Central memory CD4-positive, alpha-beta T cell (primary cell): ENCODE measurements at regions not wholly inside any gene's neighbourhood (a gene's known extent, or its start where the extent isn't known, plus 50 kb on each side); places are given as distances from the start of the nearest gene placed in this dataset.

Experiments
- DNase-seq: peaks from one replicate; pipeline ENCODE4 v3.0.0; 2022

GRCh38 chr16:86429663-86430062 lies 80.7 kb upstream of the FOXF1 start:
- no peak for DNase-seq

GRCh38 chr16:86430814-86431213 lies 79.5 kb upstream of the FOXF1 start:
- DNase-seq: no peak

- DNase-seq: no peak
Observed at GRCh38 chr16:86431540-86431939, 78.8 kb upstream of the FOXF1 start.

GRCh38 chr16:86432048-86432447 lies 78.3 kb upstream of the FOXF1 start:
- no peak for DNase-seq

DNA sequence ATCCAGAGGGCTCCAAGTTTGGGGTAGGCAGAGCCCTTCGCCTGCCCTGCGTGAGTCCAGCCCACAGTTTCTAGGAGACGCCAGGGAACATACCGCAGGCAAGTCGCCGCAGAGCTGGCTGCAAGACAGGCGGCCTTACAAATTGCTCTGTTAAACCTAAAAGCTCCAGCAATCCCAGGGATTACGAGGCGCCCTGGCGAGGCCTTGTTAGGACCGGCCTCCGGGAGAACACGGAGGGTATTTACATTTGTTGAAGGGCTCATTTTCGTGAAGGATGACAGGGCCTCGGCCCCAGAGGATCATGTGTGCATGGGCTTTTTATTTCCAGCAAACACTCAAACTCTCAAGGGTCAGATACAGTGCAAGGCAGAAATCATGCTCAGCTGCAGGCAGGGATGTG lies 77.6 kb upstream of the FOXF1 start:
- DNase-seq: no peak

DNA sequence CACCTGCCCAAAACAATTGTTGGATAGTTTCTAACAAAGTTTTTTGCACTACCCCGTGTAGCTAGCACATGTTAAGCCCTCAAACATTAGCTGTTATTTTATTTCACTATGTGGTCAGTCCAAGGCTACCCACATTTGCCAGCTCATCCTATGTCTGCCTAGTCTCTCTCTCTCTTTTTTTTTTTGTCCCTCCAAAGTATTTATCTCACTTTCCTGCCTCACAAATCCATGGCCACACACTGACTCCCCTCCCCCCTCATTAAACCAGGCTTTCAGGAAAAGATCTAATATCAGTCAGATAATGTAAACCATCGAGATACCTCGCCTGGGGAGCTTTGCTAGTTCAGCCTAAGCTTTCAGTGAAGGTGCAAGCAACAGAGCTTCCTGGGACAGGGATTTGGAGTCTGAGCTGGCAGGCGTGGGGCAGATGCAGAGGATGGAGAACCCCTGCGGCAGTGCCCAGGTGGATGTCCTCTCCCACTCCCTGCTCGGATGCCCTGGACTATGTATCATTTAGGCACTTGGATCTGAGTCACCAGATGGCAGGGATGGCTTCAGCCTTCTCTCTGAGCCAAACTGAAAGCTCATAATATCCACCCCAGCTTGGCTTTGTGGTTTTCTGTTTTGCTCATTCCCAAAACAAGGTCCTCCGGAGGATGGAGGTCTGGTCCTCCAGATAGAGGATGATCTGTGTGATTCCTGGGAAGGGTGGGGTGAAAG lies 73.7 kb upstream of the FOXF1 start:
- DNase-seq: no peak

DNA sequence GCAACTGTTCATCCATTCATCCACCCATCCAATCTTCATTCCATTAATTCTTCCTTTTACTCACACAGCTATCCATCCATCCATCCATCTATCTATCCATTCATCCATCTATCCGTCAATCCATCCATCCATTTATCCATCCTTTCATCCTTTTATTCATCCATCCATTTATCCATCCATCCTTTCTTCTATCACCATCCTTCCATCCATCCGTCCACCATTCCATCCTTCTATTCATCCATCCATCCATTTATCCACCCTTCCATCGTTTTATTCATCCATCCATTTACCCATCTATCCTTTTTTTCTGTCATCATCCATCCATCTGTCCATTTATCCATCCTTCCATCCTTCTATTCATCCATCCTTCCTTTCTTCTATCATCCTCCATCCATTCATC lies 73.0 kb upstream of the FOXF1 start:
- DNase-seq: no peak

GRCh38 chr16:86442703-86443102 lies 67.6 kb upstream of the FOXF1 start:
- DNase-seq: no peak

GRCh38 chr16:86443508-86444147 lies 66.7 kb upstream of the FOXF1 start:
- DNase-seq: no peak

DNA sequence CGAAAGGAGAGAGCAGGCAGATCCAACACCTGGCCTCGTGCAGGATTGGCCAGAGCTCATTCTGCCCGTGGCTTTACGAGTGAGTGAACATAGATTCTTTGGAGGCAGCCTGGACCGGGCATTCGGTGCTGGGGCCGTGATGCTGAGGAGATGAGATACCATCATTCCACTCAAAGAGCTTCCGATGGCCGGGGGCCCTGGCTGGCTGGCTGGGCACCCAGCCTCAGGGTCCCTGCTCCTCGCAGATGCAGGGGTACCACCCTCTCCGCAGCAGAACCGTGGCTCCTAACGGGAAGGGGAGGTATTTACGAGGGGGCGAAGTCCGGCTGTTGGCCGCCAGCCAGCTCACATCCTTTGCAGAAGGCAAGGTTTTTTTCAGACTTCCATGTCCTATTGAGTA lies 66.1 kb upstream of the FOXF1 start:
- DNase-seq: no peak

DNA sequence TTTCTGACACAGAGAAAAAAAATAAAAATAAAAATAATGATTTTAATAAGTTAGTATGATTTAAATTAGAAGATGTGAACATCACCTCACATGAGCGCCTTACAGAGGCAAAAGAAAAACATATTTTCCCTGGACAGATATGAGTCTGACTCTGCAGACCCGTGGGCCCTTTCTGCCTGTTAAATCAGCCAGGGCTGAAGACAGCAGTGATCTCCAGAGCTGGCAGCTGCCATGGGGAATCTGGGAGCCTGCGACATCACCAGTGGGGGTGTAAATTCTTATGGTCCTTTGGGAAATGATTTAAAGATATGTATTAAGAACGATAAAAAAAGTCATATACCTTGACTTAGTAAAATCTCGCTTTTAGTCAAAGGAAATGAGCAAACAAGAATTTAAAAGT lies 65.7 kb upstream of the FOXF1 start:
- DNase-seq: no peak

- DNase-seq: no peak
Observed at GRCh38 chr16:86446279-86446678, 64.0 kb upstream of the FOXF1 start.

DNA sequence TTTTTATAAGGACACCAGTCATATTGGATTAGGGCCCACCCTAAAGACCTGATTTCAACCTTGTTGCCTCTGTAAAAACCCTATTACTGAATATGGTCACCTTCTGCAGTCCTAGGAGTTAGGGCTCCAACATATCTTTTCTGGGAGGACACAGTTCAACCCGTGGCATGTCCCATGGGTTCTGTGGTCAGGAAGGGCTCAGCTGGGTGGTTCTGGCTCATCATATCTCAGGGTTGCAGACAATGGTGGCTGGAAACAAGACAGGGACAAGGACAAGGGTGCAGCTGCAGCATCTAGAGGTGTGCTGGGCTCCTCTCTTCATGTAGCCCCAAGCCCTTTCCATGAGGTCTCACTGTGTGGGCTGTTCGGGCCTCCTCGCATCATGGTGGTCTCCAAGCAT lies 63.1 kb upstream of the FOXF1 start:
- DNase-seq: no peak

- no peak for DNase-seq
Observed at GRCh38 chr16:86448306-86448890, 61.9 kb upstream of the FOXF1 start.

- DNase-seq: no peak
Observed at GRCh38 chr16:86449446-86450095, 60.8 kb upstream of the FOXF1 start.

DNA sequence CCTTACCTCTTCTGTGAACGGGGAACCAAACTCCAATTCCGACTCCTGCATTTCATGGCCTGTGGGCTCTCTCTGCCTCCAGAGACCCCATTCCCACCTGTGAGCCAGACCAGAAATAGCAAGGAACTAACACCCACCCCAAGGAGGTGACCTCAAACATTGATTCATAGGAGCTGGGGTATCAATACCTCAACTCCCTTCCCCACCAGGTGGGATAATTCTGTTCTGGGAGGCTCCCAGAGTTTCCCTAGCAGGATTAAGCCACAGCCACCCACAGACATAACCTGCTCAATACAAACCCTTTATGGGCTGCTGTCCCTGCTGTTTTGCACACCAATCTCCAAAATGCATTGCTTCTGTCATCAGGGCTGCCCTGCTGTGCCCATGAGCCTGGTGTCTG lies 59.6 kb upstream of the FOXF1 start:
- DNase-seq: no peak

GRCh38 chr16:86452451-86452850 lies 57.9 kb upstream of the FOXF1 start:
- DNase-seq: no peak

GRCh38 chr16:86455116-86455515 lies 55.2 kb upstream of the FOXF1 start:
- DNase-seq: no peak

DNA sequence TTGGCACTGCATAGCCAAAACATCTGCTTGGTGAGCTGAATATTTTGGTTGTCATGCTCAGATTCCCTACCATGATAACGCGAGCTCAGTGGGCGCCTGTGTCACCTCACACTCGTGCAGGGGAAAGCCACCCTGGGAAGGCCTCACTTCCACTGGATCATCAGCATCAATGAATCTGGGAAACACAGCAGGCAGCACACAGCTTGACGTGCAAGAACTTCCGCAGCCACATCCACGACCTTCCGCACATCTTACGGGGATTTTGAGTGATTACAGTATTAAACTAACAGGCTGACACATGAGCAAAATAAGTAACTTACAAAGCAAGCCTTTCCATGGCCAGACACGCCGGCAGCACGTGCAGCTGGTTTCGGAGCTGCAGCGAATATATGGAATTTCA lies 54.7 kb upstream of the FOXF1 start:
- no peak for DNase-seq

DNA sequence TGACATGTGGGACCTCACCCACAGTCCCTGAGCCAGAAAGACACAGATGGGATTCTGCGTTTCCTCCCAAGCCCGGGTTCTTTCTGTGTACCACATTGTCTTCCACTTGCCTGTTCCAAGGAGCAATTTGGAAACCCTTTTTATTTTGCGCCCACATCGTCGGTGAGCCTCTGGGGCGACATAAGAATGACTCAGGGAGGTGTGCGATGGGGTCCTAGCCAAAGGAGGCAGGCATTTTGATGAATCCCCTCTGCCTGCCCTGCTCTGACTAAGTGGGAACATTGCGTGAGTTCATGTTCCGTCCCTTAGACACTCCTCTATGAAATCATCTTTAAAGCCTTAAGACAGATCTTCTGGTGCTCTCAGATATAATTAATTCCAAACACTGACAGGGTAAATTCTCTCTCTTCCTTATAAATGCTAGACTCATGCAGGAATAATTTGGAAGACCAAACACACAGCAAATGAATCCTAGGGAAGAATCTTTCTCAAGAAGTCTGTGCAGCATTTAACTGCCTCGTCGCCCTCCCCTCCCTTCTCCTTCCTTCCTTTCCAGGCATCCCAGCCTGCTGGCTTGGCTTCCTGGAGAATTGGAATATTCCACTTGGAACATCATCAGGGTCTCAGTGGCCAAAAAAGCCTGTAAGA lies 52.7 kb upstream of the FOXF1 start:
- no peak for DNase-seq

DNA sequence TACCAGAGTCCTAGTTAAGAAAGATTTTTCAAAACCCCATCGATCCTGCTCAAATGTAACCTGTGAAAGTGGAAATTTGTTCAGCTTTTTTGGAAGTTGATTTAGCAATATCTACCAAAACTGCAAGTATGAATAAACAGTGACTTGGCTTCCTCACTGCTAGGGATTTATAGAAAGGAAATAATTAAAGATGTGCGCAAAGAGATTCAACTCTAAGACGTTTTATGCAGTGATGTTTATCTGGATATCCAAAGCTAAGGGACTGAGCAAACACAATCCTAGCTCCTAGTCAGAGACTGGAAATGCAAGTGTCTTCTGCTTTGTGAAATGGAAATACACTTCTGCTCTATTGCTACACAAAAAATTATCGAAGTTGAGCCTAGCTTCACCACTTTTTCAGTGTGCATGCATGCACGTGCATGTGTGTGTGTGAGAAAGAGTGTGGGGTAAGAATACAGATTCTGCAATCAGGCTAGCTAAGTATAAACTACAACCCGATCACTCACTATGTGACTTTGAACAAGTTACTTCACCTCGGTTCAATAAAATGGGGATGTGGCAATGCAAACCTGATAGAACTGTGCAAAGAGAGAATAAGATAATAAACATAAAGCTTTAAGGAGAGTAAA lies 52.1 kb upstream of the FOXF1 start:
- no peak for DNase-seq

DNA sequence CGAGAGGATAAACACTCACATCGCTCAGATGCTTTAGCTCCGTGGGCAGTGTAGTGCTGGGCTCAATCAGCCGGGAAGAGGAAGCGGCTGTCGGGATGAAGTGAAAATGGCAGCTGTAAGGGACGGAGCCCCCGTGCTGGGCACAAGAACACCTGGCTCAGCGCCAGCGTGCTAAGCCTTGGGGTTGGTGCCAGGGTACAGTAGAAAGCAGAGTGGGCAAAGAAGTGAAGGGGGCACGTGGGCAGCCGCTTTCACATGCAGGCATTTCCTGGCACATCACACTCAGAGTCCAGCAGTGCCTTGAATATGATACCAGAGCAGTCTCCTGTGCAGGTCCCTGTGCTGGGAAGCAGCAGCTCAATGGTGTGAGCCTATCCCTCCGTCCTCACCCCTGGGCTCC lies 51.1 kb upstream of the FOXF1 start:
- DNase-seq: no peak
